Nephron (organoid): ENCODE measurements at regions not wholly inside any gene's neighbourhood (a gene's known extent, or its start where the extent isn't known, plus 50 kb on each side); places are given as distances from the start of the nearest gene placed in this dataset.
"Not testable (repeated sequence)": the region's sequence is repeated elsewhere in the genome, so short reads cannot be mapped to it uniquely, and the experiment has no call there.

Experiments
- H3K27ac Mint-ChIP-seq, 3 experiments: 2 replicates each; pipeline ENCODE4 v1.8.0; 2020; ENCODE audit warnings: mixed read lengths in 3 of 3, mild to moderate bottlenecking in 2 of 3, moderate library complexity in 1 of 3
- H3K27me3 Mint-ChIP-seq: 2 replicates; pipeline ENCODE4 v1.8.0; 2021; ENCODE audit warnings: low read depth, mild to moderate bottlenecking, moderate library complexity, mixed read lengths
- H3K36me3 Mint-ChIP-seq: 2 replicates; pipeline ENCODE4 v1.8.0; 2020; ENCODE audit warnings: low read depth, mixed read lengths
- H3K4me1 Mint-ChIP-seq: 2 replicates; pipeline ENCODE4 v1.8.0; 2020; ENCODE audit warnings: mixed read lengths
- H3K4me3 Mint-ChIP-seq, 3 experiments: 2 replicates each; pipeline ENCODE4 v1.8.0; 2020; ENCODE audit warnings: mild to moderate bottlenecking in 3 of 3, mixed read lengths in 3 of 3, moderate library complexity in 2 of 3
- H3K9me3 Mint-ChIP-seq: 2 replicates; pipeline ENCODE4 v1.8.0; 2020; ENCODE audit warnings: mixed read lengths
- CTCF ChIP-seq, 3 experiments: fragments of 200-600 bp; sonication (generic); IDR thresholded peaks; one replicate each; pipeline ENCODE4 v1.5.0; 2021; ENCODE audit warnings: antibody characterized with exemption in 3 of 3; ENCODE audit not compliant: unreplicated experiment in 3 of 3

GRCh38 chr15:88997531-88997930 is 84.4 kb upstream of the MFGE8 start:
- no peak overlapping the region for H3K27ac Mint-ChIP-seq
- peaks cover 10% of the 10 kb centered on the region for H3K27me3 Mint-ChIP-seq
- H3K9me3 Mint-ChIP-seq: no peaks in the 10 kb centered on the region
- peaks cover 6% of the 10 kb centered on the region for H3K4me1 Mint-ChIP-seq
- TF ChIP-seq CTCF (IDR thresholded peaks at IDR 0.05; ENCODE audit: unreplicated experiment in 3 of 3): no peak
- no peaks in the 10 kb centered on the region for H3K36me3 Mint-ChIP-seq
- H3K4me3 Mint-ChIP-seq: no peak overlapping the region

- Mint-ChIP-seq H3K4me3 (no peak overlapping the region), H3K27ac (no peak overlapping the region), H3K4me1 (peaks cover 6% of the 10 kb centered on the region), H3K27me3 (peaks cover 10% of the 10 kb centered on the region), H3K36me3 (no peaks in the 10 kb centered on the region), H3K9me3 (no peaks in the 10 kb centered on the region)
- no peak for TF ChIP-seq CTCF (IDR thresholded peaks at IDR 0.05; ENCODE audit: unreplicated experiment in 3 of 3)
Observed at GRCh38 chr15:88998980-88999713, 86.0 kb upstream of the MFGE8 start.

- H3K4me3 Mint-ChIP-seq, H3K36me3 Mint-ChIP-seq, H3K27ac Mint-ChIP-seq, H3K9me3 Mint-ChIP-seq: not testable (repeated sequence)
- peaks cover 15% of the 10 kb centered on the region for H3K27me3 Mint-ChIP-seq
- peaks cover 12% of the 10 kb centered on the region for H3K4me1 Mint-ChIP-seq
Observed at GRCh38 chr15:89001708-89002275, 86.5 kb upstream of the ABHD2 start.

- no peaks in the 10 kb centered on the region for H3K36me3 Mint-ChIP-seq
- H3K27ac Mint-ChIP-seq: no peak overlapping the region
- no peak overlapping the region for H3K4me3 Mint-ChIP-seq
- H3K27me3 Mint-ChIP-seq: peaks cover 15% of the 10 kb centered on the region
- no peaks in the 10 kb centered on the region for H3K9me3 Mint-ChIP-seq
- no peak for TF ChIP-seq CTCF (IDR thresholded peaks at IDR 0.05; ENCODE audit: unreplicated experiment in 3 of 3)
- H3K4me1 Mint-ChIP-seq: peaks cover 12% of the 10 kb centered on the region
Observed at GRCh38 chr15:89002281-89002761, 85.9 kb upstream of the ABHD2 start.

- Mint-ChIP-seq H3K27ac (no peak overlapping the region), H3K36me3 (no peaks in the 10 kb centered on the region), H3K4me1 (peaks cover 12% of the 10 kb centered on the region), H3K9me3 (no peaks in the 10 kb centered on the region), H3K27me3 (peaks cover 15% of the 10 kb centered on the region), H3K4me3 (no peak overlapping the region)
- TF ChIP-seq CTCF (IDR thresholded peaks at IDR 0.05; ENCODE audit: unreplicated experiment in 3 of 3): no peak
Observed at GRCh38 chr15:89002830-89003229, 85.4 kb upstream of the ABHD2 start.

GRCh38 chr15:89003865-89004725 is 84.2 kb upstream of the ABHD2 start:
- H3K27ac Mint-ChIP-seq: no peak overlapping the region
- peaks cover 12% of the 10 kb centered on the region for H3K27me3 Mint-ChIP-seq
- no peak overlapping the region for H3K4me3 Mint-ChIP-seq
- H3K9me3 Mint-ChIP-seq: no peaks in the 10 kb centered on the region
- H3K36me3 Mint-ChIP-seq: no peaks in the 10 kb centered on the region
- peak; percentile 38 to 52 (median 45) for TF ChIP-seq CTCF (IDR thresholded peaks at IDR 0.05; ENCODE audit: unreplicated experiment in 3 of 3)
- peaks cover 12% of the 10 kb centered on the region for H3K4me1 Mint-ChIP-seq
